Calu3 (cell line): ENCODE measurements at regions not wholly inside any gene's neighbourhood (a gene's known extent, or its start where the extent isn't known, plus 50 kb on each side); places are given as distances from the start of the nearest gene placed in this dataset.

Experiments used
- BruUV-seq: library from RNA; stranded (reverse); fragments of 400-500 nt; replicated peaks from 2 replicates; lab custom pipeline; 2021; lab: Mats Ljungman, UMichigan
- CTCF ChIA-PET: fragments of 300-600 bp; sonication (Branson Sonifier 250); formaldehyde crosslinking; loops from one replicate; lab custom pipeline; 2022; ENCODE audit warnings: antibody characterized with exemption; lab: Charles Lee
- DNase-seq: peaks from one replicate; pipeline ENCODE4 v3.0.0; 2022
- H3K27ac Mint-ChIP-seq: one replicate; pipeline ENCODE4 v1.8.0; 2022; ENCODE audit warnings: mixed read lengths; ENCODE audit not compliant: unreplicated experiment
- H3K27me3 Mint-ChIP-seq: one replicate; pipeline ENCODE4 v1.8.0; 2022; ENCODE audit warnings: mixed read lengths; ENCODE audit not compliant: unreplicated experiment
- H3K36me3 Mint-ChIP-seq: one replicate; pipeline ENCODE4 v1.8.0; 2022; ENCODE audit warnings: mild to moderate bottlenecking, moderate library complexity, mixed read lengths; ENCODE audit not compliant: insufficient read depth, unreplicated experiment
- H3K4me1 Mint-ChIP-seq: one replicate; pipeline ENCODE4 v1.8.0; 2022; ENCODE audit warnings: mild to moderate bottlenecking, low read depth, mixed read lengths; ENCODE audit not compliant: unreplicated experiment
- H3K4me3 Mint-ChIP-seq: one replicate; pipeline ENCODE4 v1.8.0; 2022; ENCODE audit warnings: mild to moderate bottlenecking, low read depth, moderate library complexity, mixed read lengths; ENCODE audit not compliant: unreplicated experiment
- H3K9me3 Mint-ChIP-seq: one replicate; pipeline ENCODE4 v1.8.0; 2022; ENCODE audit warnings: low read depth, mixed read lengths; ENCODE audit not compliant: unreplicated experiment
- CTCF ChIP-seq: fragments of 200-600 bp; IDR thresholded peaks from one replicate; pipeline ENCODE4 v1.8.0; 2022; ENCODE audit warnings: antibody characterized with exemption; ENCODE audit not compliant: unreplicated experiment
- intact Hi-C: fragments of 100-400 bp; cut with micrococcal nuclease; formaldehyde crosslinking; loops from one replicate; pipeline ENCODE4 v1.10.0; 2022; ENCODE audit not compliant: unreplicated experiment

- no TSS peak for BruUV-seq
- no peaks in the 10 kb centered on the region for H3K9me3 Mint-ChIP-seq
- H3K36me3 Mint-ChIP-seq: no peaks in the 10 kb centered on the region
- CTCF ChIA-PET: no interaction called here
- no peak overlapping the region for H3K4me3 Mint-ChIP-seq
- TF ChIP-seq CTCF: no peak
- H3K27me3 Mint-ChIP-seq: no peaks in the 10 kb centered on the region
- DNase-seq: no peak
- H3K4me1 Mint-ChIP-seq: peaks cover 31% of the 10 kb centered on the region
- intact Hi-C loops: no loop called here
- no peak overlapping the region for H3K27ac Mint-ChIP-seq
These were observed 152.7 kb upstream of the CAMK1G start for GRCh38 chr1:209430821-209431259.

- no TSS peak for BruUV-seq
- no peak for TF ChIP-seq CTCF
- H3K27me3 Mint-ChIP-seq: no peaks in the 10 kb centered on the region
- no peak overlapping the region for H3K4me3 Mint-ChIP-seq
- H3K36me3 Mint-ChIP-seq: no peaks in the 10 kb centered on the region
- no peak for DNase-seq
- H3K9me3 Mint-ChIP-seq: no peaks in the 10 kb centered on the region
- intact Hi-C loops: no loop called here
- CTCF ChIA-PET: no interaction called here
- H3K27ac Mint-ChIP-seq: no peak overlapping the region
- H3K4me1 Mint-ChIP-seq: peaks cover 31% of the 10 kb centered on the region
These were observed 152.1 kb upstream of the CAMK1G start for GRCh38 chr1:209431402-209431801.

- DNase-seq: no peak
- CTCF ChIA-PET: no interaction called here
- Mint-ChIP-seq H3K4me1 (peaks cover 31% of the 10 kb centered on the region), H3K4me3 (no peak overlapping the region), H3K27ac (no peak overlapping the region), H3K27me3 (no peaks in the 10 kb centered on the region), H3K9me3 (no peaks in the 10 kb centered on the region), H3K36me3 (no peaks in the 10 kb centered on the region)
- intact Hi-C loops: no loop called here
- no TSS peak for BruUV-seq
- no peak for TF ChIP-seq CTCF
These were observed 151.6 kb upstream of the CAMK1G start for GRCh38 chr1:209431813-209432442.

GRCh38 chr1:209432443-209432825 is 151.1 kb upstream of the CAMK1G start:
- DNase-seq: no peak
- Mint-ChIP-seq H3K27me3 (no peaks in the 10 kb centered on the region), H3K4me1 (peaks cover 31% of the 10 kb centered on the region), H3K4me3 (no peak overlapping the region), H3K27ac (no peak overlapping the region), H3K9me3 (no peaks in the 10 kb centered on the region), H3K36me3 (no peaks in the 10 kb centered on the region)
- CTCF ChIA-PET: interaction anchor here (1.2 kb wide), 1 partner anchor 221 kb away, joined by 5 read pairs; no protein-coding TSS in a partner anchor
- intact Hi-C loops: no loop called here
- no TSS peak for BruUV-seq
- TF ChIP-seq CTCF: no peak
